HFFc6 (cell line): ENCODE measurements at regions not wholly inside any gene's neighbourhood (a gene's known extent, or its start where the extent isn't known, plus 50 kb on each side); places are given as distances from the start of the nearest gene placed in this dataset.
A peak's percentile ranks its signal among the peaks of the same experiment; 100 is the strongest.
"Not testable (repeated sequence)": the region's sequence is repeated elsewhere in the genome, so short reads cannot be mapped to it uniquely, and the experiment has no call there.

Experiments
- DNase-seq: peaks from one replicate; pipeline ENCODE4 v3.0.0-alpha.2; 2018
- H3K27ac Mint-ChIP-seq: 2 replicates; pipeline ENCODE4 v1.8.0; 2020; ENCODE audit warnings: mild to moderate bottlenecking, mixed read lengths
- H3K27me3 Mint-ChIP-seq: 2 replicates; pipeline ENCODE4 v1.8.0; 2021; ENCODE audit warnings: mild to moderate bottlenecking, moderate library complexity, mixed read lengths; ENCODE audit not compliant: insufficient read depth
- H3K36me3 Mint-ChIP-seq: 2 replicates; pipeline ENCODE4 v1.8.0; 2021; ENCODE audit warnings: low read depth, mixed read lengths
- H3K4me1 Mint-ChIP-seq: 2 replicates; pipeline ENCODE4 v1.8.0; 2020; ENCODE audit warnings: low read depth, mixed read lengths
- H3K4me3 Mint-ChIP-seq: 2 replicates; pipeline ENCODE4 v1.8.0; 2020; ENCODE audit warnings: mild to moderate bottlenecking, moderate library complexity, mixed read lengths
- H3K9me3 Mint-ChIP-seq: 2 replicates; pipeline ENCODE4 v1.8.0; 2020; ENCODE audit warnings: mild to moderate bottlenecking, mixed read lengths
- TF ChIP-seq, protein P1 (sequence below): fragments of 200-600 bp; sonication (generic); IDR thresholded peaks from 2 replicates; pipeline ENCODE4 v1.5.0; 2021; ENCODE audit warnings: antibody characterized with exemption, mild to moderate bottlenecking

DNA sequence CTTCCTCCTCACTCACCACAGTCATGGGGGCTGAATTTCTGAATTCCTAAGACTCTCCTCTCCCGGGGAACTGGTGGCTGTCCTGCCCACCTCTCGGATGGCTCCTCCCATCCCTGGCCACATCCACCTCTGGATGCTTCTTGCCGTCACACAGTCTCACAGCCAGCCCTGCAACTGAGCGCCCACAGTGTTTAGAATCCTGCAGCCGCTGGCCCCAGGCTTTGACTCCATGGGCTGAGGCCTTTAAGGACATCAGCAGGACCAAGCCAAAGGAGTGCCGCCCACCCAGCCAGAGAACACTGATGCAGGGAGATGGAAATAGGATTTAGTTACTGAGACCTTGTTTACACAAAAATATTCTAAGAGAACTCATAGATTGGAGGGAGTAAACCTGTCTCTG is 299.3 kb upstream of the WSB1 start:
- H3K27me3 Mint-ChIP-seq, H3K4me1 Mint-ChIP-seq, DNase-seq, H3K4me3 Mint-ChIP-seq, H3K36me3 Mint-ChIP-seq, H3K27ac Mint-ChIP-seq: not testable (repeated sequence)
- peaks cover 28% of the 10 kb centered on the region for H3K9me3 Mint-ChIP-seq

DNA sequence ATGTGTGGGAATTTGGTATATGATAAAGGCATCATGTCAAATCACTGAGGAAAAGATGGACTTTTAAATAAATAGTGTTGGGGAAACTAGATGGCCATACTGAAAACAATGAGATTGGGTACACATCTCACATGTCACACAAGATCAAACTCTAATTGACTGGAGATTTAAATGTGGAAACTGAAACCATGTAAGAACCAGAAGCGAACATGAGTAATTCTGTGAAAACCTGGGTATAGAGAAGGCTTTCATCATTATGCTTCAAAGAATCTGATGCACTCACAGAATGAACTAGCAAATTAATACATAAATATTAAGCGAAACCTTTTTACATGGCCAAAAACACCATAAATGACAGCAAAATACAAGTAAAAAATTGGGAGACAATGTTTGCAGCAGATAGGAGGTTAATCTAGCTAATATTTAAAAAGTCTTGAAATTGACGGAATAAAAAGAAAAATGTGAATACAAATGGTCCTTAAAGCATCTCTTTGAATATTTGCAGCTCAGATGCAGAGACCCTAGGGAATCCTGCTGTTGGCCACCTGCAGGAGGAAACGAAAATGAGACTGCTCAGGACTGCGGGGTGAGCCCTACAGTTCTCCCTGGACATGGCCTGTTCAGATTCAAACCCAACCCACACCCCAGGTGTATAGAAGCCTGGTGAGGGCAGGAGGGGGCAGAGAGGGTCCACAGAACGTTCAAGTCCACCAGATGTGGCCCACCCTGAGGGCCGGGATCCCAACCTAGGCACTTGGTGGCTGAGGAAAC is 297.6 kb upstream of the WSB1 start:
- not testable (repeated sequence) for H3K27me3 Mint-ChIP-seq, H3K27ac Mint-ChIP-seq, H3K36me3 Mint-ChIP-seq, H3K4me3 Mint-ChIP-seq, H3K4me1 Mint-ChIP-seq, DNase-seq
- H3K9me3 Mint-ChIP-seq = peaks cover 28% of the 10 kb centered on the region

DNA sequence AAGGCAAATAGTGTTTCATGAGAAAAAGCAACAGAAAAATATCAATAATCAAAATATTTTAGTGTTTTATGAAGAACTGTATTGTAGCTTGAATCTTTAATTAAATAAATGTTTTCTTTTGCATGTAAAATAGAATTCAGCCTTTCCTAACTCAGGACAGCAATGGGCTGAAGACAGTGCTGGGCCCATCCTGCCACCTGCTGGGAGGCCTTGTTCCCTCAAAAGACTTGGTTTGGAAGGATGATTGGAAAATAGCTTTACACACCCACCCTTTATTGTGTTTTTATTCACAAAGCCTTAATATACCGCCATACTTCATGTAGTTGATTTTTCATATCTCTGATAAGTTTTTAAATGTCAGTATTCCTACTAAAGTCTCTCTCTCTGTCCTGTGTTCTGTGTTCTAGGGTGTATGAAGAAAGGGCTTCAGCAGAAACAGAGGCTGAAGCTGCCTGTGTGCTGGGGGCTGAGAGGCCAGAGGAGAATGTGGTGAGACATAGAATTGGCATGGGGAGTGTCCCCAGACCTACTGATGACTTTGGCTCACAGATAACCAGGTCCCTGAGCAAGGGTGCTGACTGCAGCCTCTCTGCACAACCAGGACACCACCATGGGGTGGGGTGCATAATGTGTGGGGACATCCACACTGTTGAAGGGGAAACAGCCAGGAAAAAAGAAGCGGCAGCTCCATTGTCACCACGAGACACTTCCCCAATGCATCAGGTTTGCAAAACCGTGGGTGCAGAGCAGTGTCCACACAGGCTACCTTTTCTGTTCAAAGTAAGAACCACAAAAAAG is 286.0 kb upstream of the WSB1 start:
- not testable (repeated sequence) for H3K27ac Mint-ChIP-seq, H3K4me3 Mint-ChIP-seq, H3K27me3 Mint-ChIP-seq, DNase-seq, H3K4me1 Mint-ChIP-seq, H3K36me3 Mint-ChIP-seq
- H3K9me3 Mint-ChIP-seq = peaks cover 63% of the 10 kb centered on the region

DNA sequence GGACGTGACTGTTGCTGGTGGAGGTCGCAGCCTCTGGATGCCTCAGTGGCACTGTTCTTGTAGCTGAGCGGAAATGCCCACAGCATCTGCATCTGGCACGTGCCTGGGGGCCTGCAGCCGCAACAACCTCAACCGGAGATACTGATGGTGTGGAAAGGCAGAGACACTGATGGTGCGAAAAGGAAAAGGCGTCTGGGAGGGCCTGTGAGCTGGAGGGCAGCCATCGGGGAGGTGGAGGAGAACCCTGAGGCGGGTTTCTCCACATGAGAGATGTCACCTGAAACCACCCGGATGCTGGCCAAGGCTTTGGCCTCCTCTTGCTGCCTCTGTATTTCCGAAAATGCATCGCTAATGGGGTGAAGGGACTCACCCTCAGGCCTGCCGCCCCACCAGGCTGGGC is 284.8 kb upstream of the WSB1 start:
- no peaks in the 10 kb centered on the region for H3K4me1 Mint-ChIP-seq
- DNase-seq = no peak
- peaks cover 4% of the 10 kb centered on the region for H3K27me3 Mint-ChIP-seq
- H3K36me3 Mint-ChIP-seq = no peaks in the 10 kb centered on the region
- peak overlapping the region; percentile 53; the same call in 1 of the 2 replicates for H3K4me3 Mint-ChIP-seq
- no peak overlapping the region for H3K27ac Mint-ChIP-seq
- peaks cover 58% of the 10 kb centered on the region for H3K9me3 Mint-ChIP-seq
- TF ChIP-seq, protein P1, sequence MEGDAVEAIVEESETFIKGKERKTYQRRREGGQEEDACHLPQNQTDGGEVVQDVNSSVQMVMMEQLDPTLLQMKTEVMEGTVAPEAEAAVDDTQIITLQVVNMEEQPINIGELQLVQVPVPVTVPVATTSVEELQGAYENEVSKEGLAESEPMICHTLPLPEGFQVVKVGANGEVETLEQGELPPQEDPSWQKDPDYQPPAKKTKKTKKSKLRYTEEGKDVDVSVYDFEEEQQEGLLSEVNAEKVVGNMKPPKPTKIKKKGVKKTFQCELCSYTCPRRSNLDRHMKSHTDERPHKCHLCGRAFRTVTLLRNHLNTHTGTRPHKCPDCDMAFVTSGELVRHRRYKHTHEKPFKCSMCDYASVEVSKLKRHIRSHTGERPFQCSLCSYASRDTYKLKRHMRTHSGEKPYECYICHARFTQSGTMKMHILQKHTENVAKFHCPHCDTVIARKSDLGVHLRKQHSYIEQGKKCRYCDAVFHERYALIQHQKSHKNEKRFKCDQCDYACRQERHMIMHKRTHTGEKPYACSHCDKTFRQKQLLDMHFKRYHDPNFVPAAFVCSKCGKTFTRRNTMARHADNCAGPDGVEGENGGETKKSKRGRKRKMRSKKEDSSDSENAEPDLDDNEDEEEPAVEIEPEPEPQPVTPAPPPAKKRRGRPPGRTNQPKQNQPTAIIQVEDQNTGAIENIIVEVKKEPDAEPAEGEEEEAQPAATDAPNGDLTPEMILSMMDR = no peak

DNA sequence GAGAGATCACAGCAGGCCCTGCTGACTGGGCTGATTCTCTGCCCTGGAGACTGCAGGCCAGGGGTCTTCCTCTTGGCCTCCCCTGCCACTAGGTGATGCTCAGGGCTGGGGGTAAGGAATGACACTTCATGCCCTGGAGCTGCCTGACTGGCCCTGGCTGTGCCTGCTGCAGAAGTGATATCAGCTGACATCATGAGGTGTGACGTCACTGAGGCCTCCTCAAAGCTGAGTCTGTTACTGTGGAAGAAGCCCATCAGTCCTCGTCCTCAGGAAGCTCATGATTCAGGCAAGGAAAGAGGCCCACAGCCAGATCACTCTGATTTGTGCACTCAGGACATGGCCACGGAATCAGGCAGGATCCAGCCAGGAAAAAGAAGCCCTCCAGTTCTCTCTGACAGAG is 283.8 kb upstream of the WSB1 start:
- H3K4me1 Mint-ChIP-seq, DNase-seq, H3K4me3 Mint-ChIP-seq, H3K27ac Mint-ChIP-seq, H3K36me3 Mint-ChIP-seq, H3K27me3 Mint-ChIP-seq: not testable (repeated sequence)
- peaks cover 53% of the 10 kb centered on the region for H3K9me3 Mint-ChIP-seq

DNA sequence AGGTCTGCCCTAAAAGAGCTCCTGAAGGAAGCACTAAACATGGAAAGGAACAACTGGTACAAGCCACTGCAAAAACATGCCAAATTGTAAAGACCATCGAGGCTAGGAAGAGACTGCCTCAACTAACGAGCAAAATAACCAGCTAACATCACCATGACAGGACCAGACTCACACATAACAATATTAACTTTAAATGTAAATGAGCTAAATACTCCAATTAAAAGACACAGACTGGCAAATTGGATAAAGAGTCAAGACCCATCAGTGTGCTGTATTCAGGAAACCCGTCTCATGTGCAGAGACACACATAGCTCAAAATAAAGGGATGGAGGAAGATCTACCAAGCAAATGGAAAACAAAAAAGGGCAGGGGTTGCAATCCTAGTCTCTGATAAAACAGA is 263.4 kb upstream of the WSB1 start:
- H3K36me3 Mint-ChIP-seq, H3K4me1 Mint-ChIP-seq, H3K27ac Mint-ChIP-seq, H3K4me3 Mint-ChIP-seq, DNase-seq, H3K27me3 Mint-ChIP-seq: not testable (repeated sequence)
- peaks cover 30% of the 10 kb centered on the region; the same call in 1 of the 2 replicates for H3K9me3 Mint-ChIP-seq

DNA sequence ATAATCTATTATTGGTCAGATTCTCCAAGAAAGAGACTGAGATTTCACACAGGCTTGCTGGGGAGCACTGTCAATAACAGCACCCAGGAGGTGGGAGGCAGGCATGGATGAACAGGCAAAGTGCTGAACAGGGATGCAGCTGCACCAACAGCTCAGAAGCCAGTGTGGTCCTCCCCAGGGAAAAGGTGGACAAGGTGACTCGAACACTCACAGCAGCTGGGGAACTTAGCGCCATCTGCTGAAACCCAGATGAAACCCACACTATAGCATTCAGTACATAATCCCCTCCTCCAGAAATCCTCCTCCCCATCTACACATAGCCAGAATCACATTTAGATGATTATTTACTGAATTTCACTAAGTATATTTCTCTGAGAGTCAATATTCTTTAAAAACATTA is 255.2 kb upstream of the WSB1 start:
- DNase-seq = no peak
- Mint-ChIP-seq H3K27me3 (peaks cover 1% of the 10 kb centered on the region; the same call in 1 of the 2 replicates), H3K9me3 (peaks cover 14% of the 10 kb centered on the region; the same call in 1 of the 2 replicates), H3K36me3 (no peaks in the 10 kb centered on the region), H3K4me3 (no peak overlapping the region), H3K27ac (no peak overlapping the region), H3K4me1 (no peaks in the 10 kb centered on the region)
- TF ChIP-seq, protein P1 = no peak

DNA sequence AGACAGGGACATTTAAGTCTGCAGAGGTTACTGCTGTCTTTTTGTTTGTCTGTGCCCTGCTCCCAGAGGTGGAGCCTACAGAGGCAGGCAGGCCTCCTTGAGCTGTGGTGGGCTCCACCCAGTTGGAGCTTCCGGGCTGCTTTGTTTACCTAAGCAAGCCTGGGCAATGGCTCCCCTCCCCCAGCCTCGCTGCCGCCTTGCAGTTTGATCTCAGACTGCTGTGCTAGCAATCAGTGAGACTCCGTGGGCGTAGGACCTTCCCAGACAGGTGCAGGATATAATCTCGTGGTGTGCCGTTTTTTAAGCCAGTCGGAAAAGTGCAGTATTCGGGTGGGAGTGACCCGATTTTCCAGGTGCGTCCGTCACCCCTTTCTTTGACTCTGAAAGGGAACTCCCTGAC is 248.9 kb upstream of the WSB1 start:
- H3K27me3 Mint-ChIP-seq, H3K36me3 Mint-ChIP-seq, DNase-seq, H3K4me3 Mint-ChIP-seq, H3K27ac Mint-ChIP-seq, H3K4me1 Mint-ChIP-seq: not testable (repeated sequence)
- peaks cover 13% of the 10 kb centered on the region for H3K9me3 Mint-ChIP-seq
